Fibroblast of lung (primary cell): ENCODE measurements at regions not wholly inside any gene's neighbourhood (a gene's known extent, or its start where the extent isn't known, plus 50 kb on each side); places are given as distances from the start of the nearest gene placed in this dataset.
A peak's percentile ranks its signal among the peaks of the same experiment; 100 is the strongest.

Source experiments
- DNase-seq, 2 donors: peaks; one replicate each; pipeline versions ENCODE4 v3.0.0 to v3.0.0-alpha.2; 2010; ENCODE audit warnings: low read depth in 2 of 2
- H2AFZ ChIP-seq: 2 replicates; pipeline ENCODE4 v1.5.1; 2012; ENCODE audit warnings: low read length, control low read depth, inconsistent platforms
- H3K27ac ChIP-seq: 2 replicates; pipeline ENCODE4 v1.5.1; 2011; ENCODE audit warnings: low read length, control low read depth; ENCODE audit not compliant: insufficient read depth
- H3K27me3 ChIP-seq: 2 replicates; pipeline ENCODE4 v1.5.1; 2011; ENCODE audit warnings: mild to moderate bottlenecking, low read length; ENCODE audit not compliant: control insufficient read depth, insufficient read depth
- H3K36me3 ChIP-seq: 2 replicates; pipeline ENCODE4 v1.5.1; 2011; ENCODE audit warnings: low read length; ENCODE audit not compliant: control insufficient read depth, insufficient read depth
- H3K4me1 ChIP-seq: 2 replicates; pipeline ENCODE4 v1.5.1; 2011; ENCODE audit warnings: low read length; ENCODE audit not compliant: control insufficient read depth, insufficient read depth; ENCODE audit errors: extremely low read depth
- H3K4me2 ChIP-seq: 2 replicates; pipeline ENCODE4 v1.5.1; 2011; ENCODE audit warnings: low read length, control low read depth; ENCODE audit not compliant: insufficient read depth; ENCODE audit errors: extremely low read depth
- H3K4me3 ChIP-seq, 4 experiments: fragments of 200-600 bp in 1 of 4; sonication (generic) in 1 of 4; replicated peaks in 1 of 4; 2 replicates each; pipeline ENCODE4 v1.5.1; 2011 to 2016; ENCODE audit warnings: low read length in 4 of 4, low read depth in 3 of 4, mild to moderate bottlenecking in 3 of 4, control low read depth in 2 of 4, inconsistent platforms in 1 of 4, mixed read lengths in 1 of 4; ENCODE audit not compliant: insufficient read depth in 1 of 4; ENCODE audit errors: control extremely low read depth in 1 of 4
- H3K79me2 ChIP-seq: 2 replicates; pipeline ENCODE4 v1.5.1; 2012; ENCODE audit warnings: mild to moderate bottlenecking, low read length, inconsistent platforms; ENCODE audit not compliant: control insufficient read depth, insufficient read depth
- H3K9ac ChIP-seq: 2 replicates; pipeline ENCODE4 v1.5.1; 2011; ENCODE audit warnings: mild to moderate bottlenecking, low read length, control low read depth; ENCODE audit not compliant: insufficient read depth
- H3K9me3 ChIP-seq: 2 replicates; pipeline ENCODE4 v1.5.1; 2012; ENCODE audit warnings: low read depth, low read length; ENCODE audit not compliant: control insufficient read depth, insufficient read depth
- H4K20me1 ChIP-seq: 2 replicates; pipeline ENCODE4 v1.5.1; 2011; ENCODE audit warnings: low read length; ENCODE audit not compliant: control insufficient read depth, insufficient read depth; ENCODE audit errors: extremely low read depth
- CTCF ChIP-seq, 2 donors: IDR thresholded peaks in 1 of 2; conservative IDR thresholded peaks in 1 of 2; 1 replicate in 1 of 2; 2 replicates in 1 of 2; pipeline ENCODE4 v1.5.1; 2011 to 2012; ENCODE audit warnings: low read length in 2 of 2, control low read depth in 1 of 2, inconsistent platforms in 1 of 2, low read depth in 1 of 2, mild to moderate bottlenecking in 1 of 2
- EZH2 ChIP-seq: IDR thresholded peaks from 2 replicates; pipeline ENCODE4 v1.5.1; 2012; ENCODE audit warnings: low read length, control low read depth, mild to moderate bottlenecking; ENCODE audit errors: missing control alignments

DNA sequence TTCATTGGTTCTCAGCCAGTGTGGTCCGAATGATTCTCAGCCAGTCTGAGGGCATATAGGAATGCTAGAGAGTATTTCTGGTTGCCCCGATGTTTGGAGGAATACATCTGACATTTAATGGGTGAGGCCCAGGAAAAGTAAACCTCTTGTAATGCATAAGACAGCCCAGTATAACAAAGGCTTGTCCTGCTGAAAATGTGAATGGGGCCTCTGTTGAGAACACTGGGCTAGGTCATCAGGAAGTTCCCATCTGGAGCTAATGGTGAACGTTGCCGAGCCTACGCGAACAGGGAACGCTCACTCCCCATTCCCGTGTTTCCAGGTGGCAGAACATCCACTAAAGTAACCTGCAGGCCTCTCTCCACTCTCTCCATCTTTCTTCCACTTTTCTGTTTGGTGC is 132.0 kb upstream of the CLNK start:
- H3K4me3 ChIP-seq, result no peak overlapping the region
- no peaks in the 10 kb centered on the region for H3K79me2 ChIP-seq
- H3K36me3 ChIP-seq, result no peaks in the 10 kb centered on the region
- no peak overlapping the region for H3K9ac ChIP-seq
- H3K4me2 ChIP-seq, result no peak overlapping the region
- no peak overlapping the region for H2AFZ ChIP-seq
- DNase-seq, result no peak
- no peaks in the 10 kb centered on the region for H3K27me3 ChIP-seq
- H3K9me3 ChIP-seq, result no peaks in the 10 kb centered on the region
- no peak overlapping the region for H3K27ac ChIP-seq
- no peaks in the 10 kb centered on the region for H3K4me1 ChIP-seq
- TF ChIP-seq EZH2, result no peak
- no peak for TF ChIP-seq CTCF (conservative IDR thresholded peaks at IDR 0.05 in 1 of 2, IDR thresholded peaks at IDR 0.05 in 1 of 2; ENCODE audit: low read depth in 1 of 2, low read length in 2 of 2)
- no peaks in the 10 kb centered on the region for H4K20me1 ChIP-seq

- Histone ChIP-seq H3K36me3 (no peaks in the 10 kb centered on the region), H2AFZ (no peak overlapping the region), H3K9ac (no peak overlapping the region), H3K27me3 (no peaks in the 10 kb centered on the region), H3K9me3 (no peaks in the 10 kb centered on the region), H3K27ac (no peak overlapping the region), H3K4me1 (no peaks in the 10 kb centered on the region), H3K79me2 (no peaks in the 10 kb centered on the region), H4K20me1 (no peaks in the 10 kb centered on the region), H3K4me2 (no peak overlapping the region), H3K4me3 (no peak overlapping the region)
- TF ChIP-seq EZH2 (no peak), CTCF (conservative IDR thresholded peaks at IDR 0.05 in 1 of 2, IDR thresholded peaks at IDR 0.05 in 1 of 2; ENCODE audit: low read depth in 1 of 2, low read length in 2 of 2) (no peak)
- peak in 1 of 2 donors; percentile 3 for DNase-seq
These were observed 127.4 kb upstream of the CLNK start for GRCh38 chr4:10811991-10812390.

DNA sequence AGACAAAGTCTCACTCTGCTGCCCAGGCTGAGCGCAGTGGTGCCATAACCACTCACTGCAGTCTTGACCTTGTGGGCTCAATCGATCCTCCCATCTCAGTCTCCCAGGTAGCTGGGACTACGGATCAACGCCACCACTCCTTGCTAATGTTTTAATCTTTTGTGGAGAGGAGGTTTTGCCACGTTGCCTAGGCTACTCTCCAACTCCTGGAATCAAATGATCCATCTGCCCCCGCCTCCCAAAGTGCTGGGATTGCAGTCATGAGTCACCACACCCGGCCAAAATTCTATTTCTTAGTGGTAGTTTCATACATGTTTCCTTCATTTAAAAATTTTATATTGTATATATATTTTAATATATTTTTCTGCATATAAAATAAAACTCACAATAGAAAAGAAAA is 125.8 kb upstream of the CLNK start:
- TF ChIP-seq EZH2, result no peak
- TF ChIP-seq CTCF (conservative IDR thresholded peaks at IDR 0.05 in 1 of 2, IDR thresholded peaks at IDR 0.05 in 1 of 2; ENCODE audit: low read depth in 1 of 2, low read length in 2 of 2), result no peak
- H3K9ac ChIP-seq, result no peak overlapping the region
- no peak overlapping the region for H3K4me3 ChIP-seq
- no peak overlapping the region for H2AFZ ChIP-seq
- H3K4me1 ChIP-seq, result no peaks in the 10 kb centered on the region
- H3K79me2 ChIP-seq, result no peaks in the 10 kb centered on the region
- H3K27me3 ChIP-seq, result no peaks in the 10 kb centered on the region
- H3K4me2 ChIP-seq, result no peak overlapping the region
- H4K20me1 ChIP-seq, result no peaks in the 10 kb centered on the region
- H3K36me3 ChIP-seq, result no peaks in the 10 kb centered on the region
- H3K27ac ChIP-seq, result no peak overlapping the region
- peak in 1 of 2 donors; percentile 60 for DNase-seq
- no peaks in the 10 kb centered on the region for H3K9me3 ChIP-seq
